Liver (tissue), 8 donors: ENCODE measurements at regions not wholly inside any gene's neighbourhood (a gene's known extent, or its start where the extent isn't known, plus 50 kb on each side); places are given as distances from the start of the nearest gene placed in this dataset.

Experiments
- DNase-seq: peaks from one replicate; pipeline ENCODE4 v3.0.0-alpha.2; 2017; ENCODE audit warnings: low spot score
- H3K27ac ChIP-seq, 2 donors: one replicate each; pipeline ENCODE4 v1.7.0; 2013; ENCODE audit warnings: inconsistent platforms in 2 of 2, low read length in 2 of 2, control low read depth in 1 of 2, low read depth in 1 of 2, mild to moderate bottlenecking in 1 of 2
- H3K27me3 ChIP-seq, 4 donors: one replicate each; pipeline versions ENCODE4 v1.6.1 to v1.7.0; 2013; ENCODE audit warnings: low read length in 3 of 4, inconsistent platforms in 1 of 4, mild to moderate bottlenecking in 1 of 4, moderate library complexity in 1 of 4; ENCODE audit not compliant: control insufficient read depth in 4 of 4, insufficient read depth in 4 of 4
- H3K36me3 ChIP-seq, 4 donors: one replicate each; pipeline versions ENCODE4 v1.6.1 to v1.7.0; 2013; ENCODE audit warnings: low read length in 3 of 4, mild to moderate bottlenecking in 3 of 4, low read depth in 1 of 4, moderate library complexity in 1 of 4; ENCODE audit not compliant: control insufficient read depth in 4 of 4, insufficient read depth in 3 of 4
- H3K4me1 ChIP-seq, 4 donors: one replicate each; pipeline versions ENCODE4 v1.6.1 to v1.7.0; 2013; ENCODE audit warnings: low read length in 3 of 4, mild to moderate bottlenecking in 3 of 4, moderate library complexity in 1 of 4; ENCODE audit not compliant: control insufficient read depth in 4 of 4, insufficient read depth in 4 of 4
- H3K4me3 ChIP-seq, 3 donors: one replicate each; pipeline versions ENCODE4 v1.6.1 to v1.7.0; 2013; ENCODE audit warnings: low read length in 3 of 3, control low read depth in 1 of 3, low read depth in 1 of 3, mild to moderate bottlenecking in 1 of 3
- H3K9ac ChIP-seq, 2 donors: one replicate each; pipeline ENCODE4 v1.7.0; 2013; ENCODE audit warnings: low read length in 2 of 2, mild to moderate bottlenecking in 2 of 2, moderate library complexity in 2 of 2, control low read depth in 1 of 2, low read depth in 1 of 2
- H3K9me3 ChIP-seq, 4 donors: one replicate each; pipeline versions ENCODE4 v1.6.1 to v1.7.0; 2013; ENCODE audit warnings: low read length in 3 of 4; ENCODE audit not compliant: control insufficient read depth in 4 of 4
- EGR1 ChIP-seq, 2 donors: IDR thresholded peaks; 2 replicates each; pipeline ENCODE4 v1.6.1; 2016 to 2018; ENCODE audit warnings: antibody characterized with exemption in 2 of 2, low read depth in 2 of 2
- FOXA1 ChIP-seq: IDR thresholded peaks from 2 replicates; pipeline ENCODE4 v1.6.1; 2016; ENCODE audit warnings: antibody characterized with exemption
- FOXA2 ChIP-seq: IDR thresholded peaks from 2 replicates; pipeline ENCODE4 v1.6.1; 2016; ENCODE audit warnings: antibody characterized with exemption
- HNF4G ChIP-seq: IDR thresholded peaks from 2 replicates; pipeline ENCODE4 v1.6.1; 2016; ENCODE audit warnings: antibody characterized with exemption
- JUND ChIP-seq, 2 donors: IDR thresholded peaks; 2 replicates each; pipeline ENCODE4 v1.6.1; 2016; ENCODE audit warnings: antibody characterized with exemption in 2 of 2
- RAD21 ChIP-seq, 2 donors: IDR thresholded peaks; 2 replicates each; pipeline ENCODE4 v1.6.1; 2016; ENCODE audit warnings: antibody characterized with exemption in 2 of 2, mild to moderate bottlenecking in 2 of 2
- SP1 ChIP-seq: IDR thresholded peaks from 2 replicates; pipeline ENCODE4 v1.6.1; 2018; ENCODE audit warnings: antibody characterized with exemption, mild to moderate bottlenecking
- TAF1 ChIP-seq: conservative IDR thresholded peaks from 2 replicates; pipeline ENCODE4 v1.6.1; 2016; ENCODE audit warnings: antibody characterized with exemption, mild to moderate bottlenecking
- YY1 ChIP-seq: IDR thresholded peaks from 2 replicates; pipeline ENCODE4 v1.6.1; 2016; ENCODE audit warnings: antibody characterized with exemption, mild to moderate bottlenecking
- WGBS: extraction: QIAGEN DNeasy Blood & Tissue Kit; methylation state at CpG from one replicate; pipeline ENCODE4 v1.1.7; 2013; 5-methylcytosine and 5-hydroxymethylcytosine counted together
- TF ChIP-seq, protein P1 (sequence below): IDR thresholded peaks from 2 replicates; pipeline ENCODE4 v1.6.1; 2016; ENCODE audit warnings: antibody characterized with exemption
- TF ChIP-seq, protein P2 (sequence below): IDR thresholded peaks from 2 replicates; pipeline ENCODE4 v1.6.1; 2016; ENCODE audit warnings: antibody characterized with exemption, mild to moderate bottlenecking
- TF ChIP-seq, protein P3 (sequence below): fragments of 150-350 bp; IDR thresholded peaks from 2 replicates; pipeline ENCODE4 v1.5.1; 2017; ENCODE audit warnings: improper control_type of control experiment, low read depth, low read length; ENCODE audit not compliant: missing input control
- donor health status: healthy.
- donor health status: healthy.
- donor health status: healthy.
- donor health status: healthy.
- donor health status: healthy.

DNA sequence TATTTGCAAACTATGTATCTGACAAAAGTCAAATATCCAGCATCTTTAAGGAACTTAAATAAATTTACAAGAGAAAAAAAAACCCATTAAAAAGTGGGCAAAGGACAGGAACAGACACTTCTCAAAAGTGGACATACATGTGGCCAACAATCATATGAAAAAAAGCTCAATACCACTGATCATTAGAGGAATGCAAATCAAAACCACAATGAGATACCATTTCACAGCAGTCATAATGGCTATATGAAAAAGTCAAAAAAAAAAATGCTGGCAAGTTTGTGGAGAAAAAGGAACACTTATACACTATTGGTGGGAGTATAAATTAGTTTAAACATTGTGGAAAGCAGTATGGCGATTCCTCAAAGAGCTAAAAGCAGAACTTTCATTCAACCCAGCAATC, 130.3 kb upstream of the LHCGR start:
- H3K36me3 ChIP-seq: no peaks in the 10 kb centered on the region
- no peak for DNase-seq
- H3K9me3 ChIP-seq: no peaks in the 10 kb centered on the region
- H3K27me3 ChIP-seq: no peaks in the 10 kb centered on the region
- no peak overlapping the region for H3K9ac ChIP-seq
- H3K27ac ChIP-seq: no peak overlapping the region
- H3K4me3 ChIP-seq: no peak overlapping the region
- TF ChIP-seq JUND (IDR thresholded peaks at IDR 0.05) (no peak), SP1 (no peak)
- TF ChIP-seq, protein P1, sequence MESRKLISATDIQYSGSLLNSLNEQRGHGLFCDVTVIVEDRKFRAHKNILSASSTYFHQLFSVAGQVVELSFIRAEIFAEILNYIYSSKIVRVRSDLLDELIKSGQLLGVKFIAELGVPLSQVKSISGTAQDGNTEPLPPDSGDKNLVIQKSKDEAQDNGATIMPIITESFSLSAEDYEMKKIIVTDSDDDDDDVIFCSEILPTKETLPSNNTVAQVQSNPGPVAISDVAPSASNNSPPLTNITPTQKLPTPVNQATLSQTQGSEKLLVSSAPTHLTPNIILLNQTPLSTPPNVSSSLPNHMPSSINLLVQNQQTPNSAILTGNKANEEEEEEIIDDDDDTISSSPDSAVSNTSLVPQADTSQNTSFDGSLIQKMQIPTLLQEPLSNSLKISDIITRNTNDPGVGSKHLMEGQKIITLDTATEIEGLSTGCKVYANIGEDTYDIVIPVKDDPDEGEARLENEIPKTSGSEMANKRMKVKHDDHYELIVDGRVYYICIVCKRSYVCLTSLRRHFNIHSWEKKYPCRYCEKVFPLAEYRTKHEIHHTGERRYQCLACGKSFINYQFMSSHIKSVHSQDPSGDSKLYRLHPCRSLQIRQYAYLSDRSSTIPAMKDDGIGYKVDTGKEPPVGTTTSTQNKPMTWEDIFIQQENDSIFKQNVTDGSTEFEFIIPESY: no peak
- WGBS: 90% methylated on average over 1 of the region's 1 CpG
- H3K4me1 ChIP-seq: no peaks in the 10 kb centered on the region

DNA sequence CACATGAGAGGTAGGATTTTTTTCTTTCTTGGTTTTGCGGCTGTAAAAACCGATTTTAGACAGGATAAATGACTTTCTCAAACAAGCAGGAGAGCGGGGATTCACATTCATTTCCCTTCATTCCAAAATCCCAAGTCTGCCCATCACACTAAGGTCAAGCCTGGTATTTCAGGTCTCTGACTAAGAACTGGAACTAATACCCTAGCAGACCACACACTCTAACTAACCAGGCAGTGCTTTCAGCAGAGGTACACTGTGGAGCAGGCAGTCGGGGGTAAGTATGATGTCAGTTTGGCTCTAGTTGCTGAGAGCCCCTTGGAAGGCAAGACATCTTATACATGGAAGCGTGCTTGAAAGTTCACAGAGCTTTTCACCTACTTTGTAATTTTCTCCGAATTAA, 128.1 kb upstream of the LHCGR start:
- Histone ChIP-seq H3K27ac (no peak overlapping the region), H3K36me3 (no peaks in the 10 kb centered on the region), H3K9ac (no peak overlapping the region), H3K4me3 (no peak overlapping the region), H3K27me3 (no peaks in the 10 kb centered on the region), H3K4me1 (no peaks in the 10 kb centered on the region), H3K9me3 (no peaks in the 10 kb centered on the region)
- 82% methylated on average over 6 of the region's 6 CpGs for WGBS
- DNase-seq: no peak
- TF ChIP-seq, protein P1: no peak
- no peak for TF ChIP-seq EGR1 (IDR thresholded peaks at IDR 0.05; ENCODE audit: low read depth in 2 of 2)
- TF ChIP-seq, protein P2, sequence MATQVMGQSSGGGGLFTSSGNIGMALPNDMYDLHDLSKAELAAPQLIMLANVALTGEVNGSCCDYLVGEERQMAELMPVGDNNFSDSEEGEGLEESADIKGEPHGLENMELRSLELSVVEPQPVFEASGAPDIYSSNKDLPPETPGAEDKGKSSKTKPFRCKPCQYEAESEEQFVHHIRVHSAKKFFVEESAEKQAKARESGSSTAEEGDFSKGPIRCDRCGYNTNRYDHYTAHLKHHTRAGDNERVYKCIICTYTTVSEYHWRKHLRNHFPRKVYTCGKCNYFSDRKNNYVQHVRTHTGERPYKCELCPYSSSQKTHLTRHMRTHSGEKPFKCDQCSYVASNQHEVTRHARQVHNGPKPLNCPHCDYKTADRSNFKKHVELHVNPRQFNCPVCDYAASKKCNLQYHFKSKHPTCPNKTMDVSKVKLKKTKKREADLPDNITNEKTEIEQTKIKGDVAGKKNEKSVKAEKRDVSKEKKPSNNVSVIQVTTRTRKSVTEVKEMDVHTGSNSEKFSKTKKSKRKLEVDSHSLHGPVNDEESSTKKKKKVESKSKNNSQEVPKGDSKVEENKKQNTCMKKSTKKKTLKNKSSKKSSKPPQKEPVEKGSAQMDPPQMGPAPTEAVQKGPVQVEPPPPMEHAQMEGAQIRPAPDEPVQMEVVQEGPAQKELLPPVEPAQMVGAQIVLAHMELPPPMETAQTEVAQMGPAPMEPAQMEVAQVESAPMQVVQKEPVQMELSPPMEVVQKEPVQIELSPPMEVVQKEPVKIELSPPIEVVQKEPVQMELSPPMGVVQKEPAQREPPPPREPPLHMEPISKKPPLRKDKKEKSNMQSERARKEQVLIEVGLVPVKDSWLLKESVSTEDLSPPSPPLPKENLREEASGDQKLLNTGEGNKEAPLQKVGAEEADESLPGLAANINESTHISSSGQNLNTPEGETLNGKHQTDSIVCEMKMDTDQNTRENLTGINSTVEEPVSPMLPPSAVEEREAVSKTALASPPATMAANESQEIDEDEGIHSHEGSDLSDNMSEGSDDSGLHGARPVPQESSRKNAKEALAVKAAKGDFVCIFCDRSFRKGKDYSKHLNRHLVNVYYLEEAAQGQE: no peak
- TF ChIP-seq, protein P3, sequence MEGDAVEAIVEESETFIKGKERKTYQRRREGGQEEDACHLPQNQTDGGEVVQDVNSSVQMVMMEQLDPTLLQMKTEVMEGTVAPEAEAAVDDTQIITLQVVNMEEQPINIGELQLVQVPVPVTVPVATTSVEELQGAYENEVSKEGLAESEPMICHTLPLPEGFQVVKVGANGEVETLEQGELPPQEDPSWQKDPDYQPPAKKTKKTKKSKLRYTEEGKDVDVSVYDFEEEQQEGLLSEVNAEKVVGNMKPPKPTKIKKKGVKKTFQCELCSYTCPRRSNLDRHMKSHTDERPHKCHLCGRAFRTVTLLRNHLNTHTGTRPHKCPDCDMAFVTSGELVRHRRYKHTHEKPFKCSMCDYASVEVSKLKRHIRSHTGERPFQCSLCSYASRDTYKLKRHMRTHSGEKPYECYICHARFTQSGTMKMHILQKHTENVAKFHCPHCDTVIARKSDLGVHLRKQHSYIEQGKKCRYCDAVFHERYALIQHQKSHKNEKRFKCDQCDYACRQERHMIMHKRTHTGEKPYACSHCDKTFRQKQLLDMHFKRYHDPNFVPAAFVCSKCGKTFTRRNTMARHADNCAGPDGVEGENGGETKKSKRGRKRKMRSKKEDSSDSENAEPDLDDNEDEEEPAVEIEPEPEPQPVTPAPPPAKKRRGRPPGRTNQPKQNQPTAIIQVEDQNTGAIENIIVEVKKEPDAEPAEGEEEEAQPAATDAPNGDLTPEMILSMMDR: no peak
- TF ChIP-seq HNF4G: no peak
- TF ChIP-seq RAD21 (IDR thresholded peaks at IDR 0.05): no peak
- TF ChIP-seq FOXA2: no peak
- no peak for TF ChIP-seq YY1
- TF ChIP-seq TAF1: no peak
- no peak for TF ChIP-seq JUND (IDR thresholded peaks at IDR 0.05)
- TF ChIP-seq FOXA1: no peak
